Activated T-cell treated with anti-CD3 and anti-CD28 coated beads for 4 hours (primary cell): ENCODE measurements at regions not wholly inside any gene's neighbourhood (a gene's known extent, or its start where the extent isn't known, plus 50 kb on each side); places are given as distances from the start of the nearest gene placed in this dataset.

Experiments
- DNase-seq: peaks from one replicate; pipeline ENCODE4 v3.0.0-alpha.2; 2020

- no peak for DNase-seq
These were observed 129.8 kb downstream of the SATB1 start for GRCh38 chr3:18295171-18295920.

GRCh38 chr3:18290157-18290556, 135.0 kb downstream of the SATB1 start:
- no peak for DNase-seq

- DNase-seq, result no peak
These were observed 136.9 kb downstream of the SATB1 start for GRCh38 chr3:18288243-18288642.

- no peak for DNase-seq
These were observed 140.4 kb downstream of the SATB1 start for GRCh38 chr3:18284716-18285115.

- DNase-seq, result no peak
These were observed 141.5 kb downstream of the SATB1 start for GRCh38 chr3:18283680-18284079.

GRCh38 chr3:18282507-18282906, 142.6 kb downstream of the SATB1 start:
- DNase-seq, result no peak

GRCh38 chr3:18279226-18279737, 145.9 kb downstream of the SATB1 start:
- no peak for DNase-seq

- no peak for DNase-seq
These were observed 160.3 kb downstream of the SATB1 start for GRCh38 chr3:18264853-18265252.

GRCh38 chr3:18264361-18264760, 160.8 kb downstream of the SATB1 start:
- no peak for DNase-seq

- no peak for DNase-seq
These were observed 166.6 kb downstream of the SATB1 start for GRCh38 chr3:18258492-18258891.

GRCh38 chr3:18252578-18252977, 172.6 kb downstream of the SATB1 start:
- no peak for DNase-seq

GRCh38 chr3:18250991-18251390, 174.1 kb downstream of the SATB1 start:
- DNase-seq, result no peak

GRCh38 chr3:18249126-18249525, 176.0 kb downstream of the SATB1 start:
- DNase-seq, result no peak

GRCh38 chr3:18247776-18248310, 177.3 kb downstream of the SATB1 start:
- DNase-seq, result no peak

- DNase-seq, result no peak
These were observed 177.9 kb downstream of the SATB1 start for GRCh38 chr3:18247139-18247695.

- no peak for DNase-seq
These were observed 178.6 kb downstream of the SATB1 start for GRCh38 chr3:18246336-18247060.

- DNase-seq, result no peak
These were observed 179.4 kb downstream of the SATB1 start for GRCh38 chr3:18245721-18246120.

- DNase-seq, result no peak
These were observed 183.3 kb downstream of the SATB1 start for GRCh38 chr3:18241837-18242236.

- DNase-seq, result no peak
These were observed 185.5 kb downstream of the SATB1 start for GRCh38 chr3:18239674-18240073.

GRCh38 chr3:18238746-18239331, 186.3 kb downstream of the SATB1 start:
- DNase-seq, result no peak

- DNase-seq, result no peak
These were observed 186.8 kb downstream of the SATB1 start for GRCh38 chr3:18238332-18238731.

GRCh38 chr3:18237251-18238005, 187.7 kb downstream of the SATB1 start:
- no peak for DNase-seq

- no peak for DNase-seq
These were observed 188.4 kb downstream of the SATB1 start for GRCh38 chr3:18236726-18237125.
